ENCODE measurements at regions not wholly inside any gene's neighbourhood (a gene's known extent, or its start where the extent isn't known, plus 50 kb on each side); places are given as distances from the start of the nearest gene placed in this dataset.

DNA sequence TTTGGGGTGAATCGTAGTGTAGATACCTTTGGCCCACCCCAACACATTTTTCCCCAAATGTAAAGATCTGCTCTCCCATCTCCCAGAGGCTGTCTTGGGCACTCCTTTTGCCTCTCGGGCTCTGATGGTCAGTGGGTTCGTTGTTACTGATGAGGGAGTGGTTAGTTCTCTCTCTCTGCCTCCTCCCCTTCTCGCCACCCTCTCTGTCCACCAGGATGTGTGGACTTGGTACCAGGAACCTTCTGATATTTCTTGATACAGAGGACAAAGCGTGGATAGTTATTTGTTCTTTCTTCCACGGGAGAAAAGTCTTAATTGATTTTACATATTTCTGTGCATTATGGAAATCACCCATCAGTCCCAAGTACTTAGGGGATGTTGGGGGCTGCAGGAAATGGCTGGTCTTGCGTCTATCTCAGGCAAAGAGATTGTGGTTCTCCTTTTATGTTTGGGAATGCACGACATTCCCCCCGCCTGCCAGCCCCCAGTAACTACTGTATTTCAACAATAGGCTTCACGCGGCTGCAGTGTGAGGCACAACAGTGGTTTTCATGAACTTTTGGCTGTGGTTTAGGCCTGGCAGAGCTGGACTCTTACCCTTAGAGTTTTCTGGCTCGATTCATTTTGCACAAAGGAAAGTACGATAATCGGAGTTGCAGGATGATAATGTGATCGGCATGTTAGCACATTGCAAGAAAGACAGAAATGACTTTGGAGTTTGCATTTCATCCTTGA is 79.0 kb upstream of the ZNF536 start:
- no peak for DNase-seq (ENCODE audit: low read depth in 2 of 3, low spot score in 1 of 3)

DNA sequence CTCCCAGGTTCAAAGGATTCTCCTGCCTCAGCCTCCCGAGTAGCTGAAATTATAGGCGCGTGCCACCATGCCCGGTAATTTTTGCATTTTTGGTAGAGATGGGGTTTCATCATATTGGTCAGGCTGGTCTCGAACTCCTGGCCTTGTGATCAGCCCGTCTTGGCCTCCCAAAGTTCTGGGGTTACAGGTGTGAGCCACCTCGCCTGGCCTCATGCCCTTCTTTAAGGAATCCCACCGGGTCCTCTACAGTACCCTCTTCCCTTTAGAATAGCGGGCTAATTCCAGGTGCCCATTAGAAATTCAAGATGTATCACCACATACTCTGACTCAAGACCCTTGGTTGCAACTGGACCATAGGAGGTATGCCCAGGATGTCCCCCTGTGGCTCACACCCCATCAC is 74.2 kb upstream of the ZNF536 start:
- DNase-seq (ENCODE audit: low read depth in 2 of 3, low spot score in 1 of 3) = no peak

DNA sequence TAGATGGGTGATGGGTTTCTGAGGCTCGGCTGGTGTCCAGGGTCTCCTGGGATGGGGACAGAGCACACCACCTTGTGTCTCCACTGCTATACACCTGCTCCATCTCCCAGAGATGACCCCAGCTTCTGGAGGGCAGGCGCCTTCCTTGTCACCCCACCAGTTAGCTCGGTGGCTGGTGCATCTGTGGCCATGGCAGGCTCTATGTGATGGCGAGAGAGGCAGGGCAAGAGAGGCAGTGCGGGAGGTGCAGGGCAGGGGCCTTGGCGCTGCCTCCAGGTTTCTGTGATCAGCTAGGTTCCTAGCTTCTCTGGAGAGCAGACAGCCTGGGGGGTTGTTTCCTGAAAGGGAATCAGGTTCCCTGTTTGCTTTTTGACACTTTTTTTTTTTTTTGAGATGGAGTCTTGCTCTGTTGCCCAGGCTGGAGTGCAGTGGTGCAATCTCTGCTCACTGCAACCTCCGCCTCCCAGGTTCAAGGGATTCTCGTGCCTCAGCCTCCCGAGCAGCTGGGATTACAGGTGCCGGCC is 69.0 kb upstream of the ZNF536 start:
- DNase-seq (ENCODE audit: low read depth in 2 of 3, low spot score in 1 of 3) = no peak

DNA sequence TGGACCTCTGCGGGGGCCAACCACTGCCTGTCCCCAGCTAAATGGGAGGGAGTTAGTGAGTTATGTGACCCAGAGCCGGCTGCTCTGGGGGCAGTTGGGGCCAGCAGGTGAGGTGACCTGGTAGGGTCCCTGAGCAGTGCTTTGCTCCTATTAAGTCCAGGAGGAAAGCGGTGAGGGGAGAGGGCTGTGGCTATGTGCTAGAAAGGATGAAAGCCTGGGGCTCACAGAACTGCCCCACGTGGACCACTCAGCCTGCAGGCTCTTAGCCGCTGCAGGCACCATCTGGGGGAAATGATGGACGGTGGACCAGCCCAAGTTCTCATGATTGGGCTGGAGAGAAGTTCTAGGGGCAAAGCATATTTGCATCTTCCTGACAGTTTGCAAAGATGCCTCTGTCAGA is 67.6 kb upstream of the ZNF536 start:
- DNase-seq (ENCODE audit: low read depth in 2 of 3, low spot score in 1 of 3) = no peak

DNA sequence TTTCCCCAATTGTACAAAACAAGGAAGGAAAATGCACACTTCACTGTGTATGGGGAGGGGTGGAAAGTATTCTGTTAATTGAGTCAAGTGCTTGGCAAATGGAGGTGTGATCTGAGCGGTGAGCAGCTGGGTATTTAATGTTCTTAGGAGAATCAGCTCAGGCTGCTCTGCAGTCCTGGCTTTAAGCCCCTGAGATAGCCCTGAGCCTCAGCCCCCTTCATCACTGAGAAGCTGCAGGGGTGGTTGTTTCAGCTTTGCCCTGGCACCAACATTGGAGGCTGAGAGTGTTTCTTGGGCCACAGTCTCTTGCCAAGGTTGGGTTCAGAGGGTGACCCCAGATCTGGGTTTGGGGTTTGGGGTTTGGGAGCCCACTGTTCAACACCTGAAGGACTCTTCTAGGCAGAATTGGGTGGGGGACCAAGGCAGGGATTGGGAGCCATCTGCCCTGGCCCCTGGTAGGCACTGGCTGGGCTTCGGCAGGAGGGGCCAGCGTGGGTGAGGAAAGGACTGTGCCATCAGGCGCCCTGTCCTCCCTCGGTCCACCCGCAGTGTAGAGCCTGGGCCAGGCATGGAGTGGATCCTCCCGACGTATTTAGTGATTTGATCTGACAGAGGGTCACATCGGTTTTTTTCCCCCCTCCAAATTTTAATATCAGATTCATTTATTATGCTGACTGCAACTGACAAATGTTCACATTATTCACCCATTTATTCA is 66.7 kb upstream of the ZNF536 start:
- DNase-seq (ENCODE audit: low read depth in 2 of 3, low spot score in 1 of 3) = no peak

DNA sequence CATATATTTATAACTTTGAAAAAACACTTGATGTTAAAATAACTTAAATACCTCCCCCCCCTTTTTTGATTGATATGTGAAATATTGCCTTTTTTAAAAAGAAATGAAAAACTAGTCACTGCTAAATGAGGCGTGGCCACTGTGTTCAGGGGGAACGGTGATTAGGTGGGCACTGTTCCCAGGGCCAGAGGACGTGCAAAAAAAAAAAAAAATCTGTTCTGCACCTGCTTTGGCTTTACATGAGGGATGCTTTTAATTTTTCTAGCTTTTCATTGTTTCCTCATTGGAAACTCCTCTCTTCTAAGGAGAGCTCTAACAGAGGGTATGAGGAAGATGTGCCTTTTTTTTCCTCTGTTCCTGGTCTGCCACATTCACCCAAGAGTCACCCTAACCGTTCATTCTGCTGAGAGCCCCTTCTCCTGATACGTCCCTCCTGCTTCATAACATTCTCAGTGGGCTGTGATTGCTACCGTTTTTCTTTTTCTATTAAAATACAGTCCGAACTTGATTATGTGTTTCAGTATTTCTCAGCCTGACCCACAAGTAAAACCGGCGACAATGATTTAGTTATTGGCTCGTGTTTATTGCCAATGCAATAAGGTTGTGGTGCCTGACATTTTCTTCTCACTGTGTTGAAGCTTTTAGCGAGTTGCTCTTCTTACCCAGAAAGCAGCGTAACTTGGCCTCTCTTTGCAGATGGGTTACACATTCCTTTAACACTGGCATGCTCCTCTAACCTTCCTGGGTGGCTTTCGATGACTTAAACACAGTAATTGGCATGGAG is 64.8 kb upstream of the ZNF536 start:
- DNase-seq (ENCODE audit: low read depth in 2 of 3, low spot score in 1 of 3) = no peak

DNA sequence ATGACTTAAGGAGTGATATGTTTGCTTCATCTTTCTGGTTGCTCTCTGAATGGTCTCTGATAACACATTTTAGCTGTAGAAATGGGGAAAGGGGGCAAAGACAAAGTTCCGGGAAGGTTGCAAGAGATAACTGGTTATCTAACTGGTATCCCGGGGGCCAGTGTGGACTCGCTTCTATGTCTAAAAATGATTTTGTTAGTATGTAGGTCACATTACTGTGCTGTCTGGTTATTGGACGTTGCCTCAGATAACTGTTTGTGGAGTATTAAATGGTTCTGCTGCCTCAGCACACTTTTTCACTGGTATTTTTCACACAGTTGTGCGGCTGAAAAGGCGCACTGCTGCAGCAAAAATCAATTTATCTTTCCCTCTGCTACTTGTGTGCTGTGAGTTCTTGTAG is 63.0 kb upstream of the ZNF536 start:
- no peak for DNase-seq (ENCODE audit: low read depth in 2 of 3, low spot score in 1 of 3)

DNA sequence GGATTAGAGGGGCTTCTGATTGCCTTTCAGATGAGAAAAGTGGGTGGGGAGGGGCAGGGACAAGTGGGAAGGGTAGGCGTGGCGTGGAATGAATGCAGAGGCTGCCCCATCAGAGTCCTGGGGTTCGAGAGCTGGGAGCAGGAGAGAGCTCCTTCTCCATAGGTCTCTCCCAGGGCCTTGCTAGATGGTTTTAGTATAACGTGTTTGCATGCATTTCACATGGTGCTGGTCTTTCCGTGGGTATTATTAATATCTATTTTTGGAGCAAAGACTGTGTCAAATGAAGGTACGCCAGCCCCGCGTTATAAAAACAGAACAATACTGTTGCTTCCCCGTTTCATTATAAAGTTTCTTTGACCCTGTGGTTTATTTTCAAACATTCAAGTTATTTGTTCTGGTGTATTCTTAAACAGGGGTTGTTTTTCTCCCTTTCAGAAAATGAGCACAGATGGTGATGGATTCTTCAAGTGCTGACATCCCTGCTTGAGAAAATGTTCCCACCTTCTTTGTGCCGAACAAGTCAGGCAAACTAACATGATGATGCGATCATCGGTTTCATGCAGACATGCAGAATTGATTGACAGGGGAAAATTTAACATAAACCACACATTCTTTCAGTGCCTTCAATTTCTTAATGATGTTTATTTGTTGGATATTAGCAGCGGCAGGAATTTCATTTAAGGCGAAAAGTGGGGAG is 62.1 kb upstream of the ZNF536 start:
- DNase-seq (ENCODE audit: low read depth in 2 of 3, low spot score in 1 of 3) = no peak

DNA sequence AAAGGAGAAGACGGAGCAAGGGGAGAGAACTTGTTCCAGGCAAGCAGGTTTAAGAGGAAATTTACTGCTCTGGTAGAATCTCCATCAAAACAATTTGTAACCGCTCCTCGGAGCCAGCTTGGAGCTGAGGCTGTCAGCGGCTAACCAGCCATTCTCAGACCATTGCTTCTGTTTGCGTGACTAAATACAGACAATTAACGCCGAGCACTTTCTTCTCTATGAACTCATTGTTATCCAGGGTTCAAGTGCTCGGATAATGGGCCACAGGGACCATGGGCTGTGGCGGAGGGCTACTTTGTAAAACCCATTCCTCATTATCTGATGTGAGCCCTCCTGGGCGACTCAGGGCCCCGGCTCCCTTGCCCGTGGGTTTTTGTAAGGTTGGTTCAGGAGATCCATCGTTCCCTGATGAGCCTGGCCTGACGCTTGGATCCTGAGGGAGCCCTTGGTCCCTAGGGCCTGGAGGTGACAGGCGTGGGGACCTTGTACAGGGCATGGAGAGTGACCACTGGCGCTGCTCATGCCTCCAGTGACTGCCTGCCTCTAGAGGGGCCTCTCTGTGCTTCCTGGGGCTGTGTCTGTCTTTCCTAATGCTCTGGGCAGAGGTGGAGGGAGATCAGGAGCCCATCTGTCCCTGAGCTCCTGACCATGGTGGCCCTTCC is 61.5 kb upstream of the ZNF536 start:
- no peak for DNase-seq (ENCODE audit: low read depth in 2 of 3, low spot score in 1 of 3)

DNA sequence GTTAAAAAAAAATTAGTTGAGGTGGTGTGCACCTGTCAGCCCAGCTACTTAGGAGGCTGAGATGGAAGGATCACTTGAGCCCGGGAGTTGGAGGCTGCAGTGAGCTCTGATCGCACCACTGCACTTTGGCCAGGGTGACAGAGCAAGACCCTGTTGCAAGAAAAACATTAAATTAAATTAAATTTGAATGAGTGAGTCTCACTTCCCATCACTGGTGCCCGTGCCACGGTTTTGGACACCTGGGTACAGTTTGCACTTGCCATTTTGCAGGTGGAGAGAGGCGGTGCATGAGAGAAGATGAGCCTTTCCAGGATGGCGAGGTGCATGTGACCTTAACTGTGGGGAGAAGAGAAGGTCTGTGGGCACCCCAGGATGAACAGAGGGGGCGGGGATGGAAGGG is 60.3 kb upstream of the ZNF536 start:
- DNase-seq (ENCODE audit: low read depth in 2 of 3, low spot score in 1 of 3) = no peak

DNA sequence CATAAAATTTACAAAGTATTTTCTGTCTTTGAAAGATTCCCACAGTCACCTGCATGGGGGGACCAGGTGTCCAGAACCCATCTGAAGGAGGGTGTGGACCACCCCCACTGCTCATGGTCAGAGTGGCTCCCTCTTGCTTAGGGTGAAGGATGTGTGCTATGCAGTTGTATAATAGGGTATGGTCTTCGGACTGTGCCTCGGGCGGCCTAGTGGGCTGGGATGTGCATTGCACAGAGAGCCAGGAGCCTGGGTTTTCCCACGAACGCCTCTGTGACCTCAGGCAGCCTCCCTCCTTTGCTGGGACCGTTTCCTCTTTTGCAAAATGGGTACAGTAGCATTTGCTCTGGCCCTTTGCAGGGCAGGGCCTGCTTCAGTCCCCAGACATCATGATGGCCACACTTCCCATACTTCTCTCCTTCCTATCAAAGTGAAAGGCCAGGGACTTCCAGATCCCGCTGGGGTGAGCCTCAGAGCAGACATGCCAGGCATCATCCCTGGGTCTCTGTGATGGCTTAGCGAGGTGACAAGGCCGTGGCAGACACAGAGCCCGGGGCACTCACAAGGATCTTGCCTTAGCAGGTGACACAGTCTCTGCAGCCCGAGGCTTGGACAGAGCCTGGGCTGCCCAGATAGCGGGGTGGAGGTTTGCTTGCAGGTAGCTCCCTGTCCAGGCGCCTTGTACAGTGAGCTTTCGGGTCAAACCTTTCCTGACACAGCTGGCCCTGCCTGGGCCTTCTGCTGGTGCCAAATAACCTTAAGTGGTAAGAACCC is 59.4 kb upstream of the ZNF536 start:
- DNase-seq (ENCODE audit: low read depth in 2 of 3, low spot score in 1 of 3) = no peak

DNA sequence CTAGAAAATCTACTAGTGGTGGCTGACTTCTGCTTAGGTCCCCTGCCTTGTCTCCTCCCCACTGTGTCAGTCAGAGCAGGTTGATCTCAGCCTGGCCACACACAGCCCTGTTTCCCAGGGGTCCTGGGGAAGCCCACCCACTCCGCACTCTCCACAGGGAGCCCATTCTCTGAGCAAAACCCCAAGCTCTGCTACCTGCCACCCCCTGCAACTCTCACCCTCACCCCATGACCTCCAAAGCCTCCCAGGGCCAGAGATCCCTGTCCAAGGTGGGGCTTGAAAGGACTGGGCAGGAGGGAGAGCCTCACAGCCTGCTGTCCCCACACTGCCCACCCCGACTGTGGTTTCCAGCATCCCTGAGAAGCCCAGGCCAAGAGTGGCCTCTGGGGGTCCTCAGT is 58.8 kb upstream of the ZNF536 start:
- no peak for DNase-seq (ENCODE audit: low read depth in 2 of 3, low spot score in 1 of 3)

DNA sequence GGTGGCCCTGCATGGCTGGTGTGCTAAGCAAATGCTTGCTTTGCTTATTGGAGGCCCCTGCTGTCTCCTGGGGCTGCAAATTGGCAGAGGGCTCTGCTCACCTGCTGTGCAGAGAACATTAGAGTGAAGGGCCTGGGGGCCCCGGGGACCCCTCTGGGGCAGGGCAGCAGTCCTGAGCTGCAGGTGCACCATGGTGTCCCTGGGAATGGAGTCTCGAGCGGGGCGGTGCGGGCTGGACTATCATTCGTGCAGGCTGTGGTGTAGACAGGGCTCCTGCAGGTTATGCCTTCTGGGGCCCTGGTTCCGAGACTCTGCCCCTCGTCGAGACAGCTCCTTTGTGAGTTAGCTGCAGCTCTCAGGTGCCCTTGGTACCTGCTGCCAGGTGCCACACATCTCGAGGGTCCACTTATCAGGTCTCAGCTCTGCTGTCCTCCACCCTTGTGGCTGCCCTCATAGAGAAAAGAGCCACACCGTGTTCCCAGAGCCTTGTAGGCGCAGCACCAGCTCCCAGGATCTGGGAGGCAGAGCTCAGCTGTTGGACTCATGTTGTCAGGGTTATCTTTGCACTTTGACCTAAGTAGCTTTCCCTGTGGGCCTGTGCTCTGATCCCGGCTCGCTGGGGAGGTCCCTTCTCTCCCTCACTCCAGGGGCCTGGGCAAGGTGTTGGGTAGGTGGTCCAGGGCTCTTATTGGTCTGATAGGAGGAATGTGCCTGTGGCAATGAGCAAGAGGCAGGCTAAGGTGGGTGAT is 58.0 kb upstream of the ZNF536 start:
- no peak for DNase-seq (ENCODE audit: low read depth in 2 of 3, low spot score in 1 of 3)

DNA sequence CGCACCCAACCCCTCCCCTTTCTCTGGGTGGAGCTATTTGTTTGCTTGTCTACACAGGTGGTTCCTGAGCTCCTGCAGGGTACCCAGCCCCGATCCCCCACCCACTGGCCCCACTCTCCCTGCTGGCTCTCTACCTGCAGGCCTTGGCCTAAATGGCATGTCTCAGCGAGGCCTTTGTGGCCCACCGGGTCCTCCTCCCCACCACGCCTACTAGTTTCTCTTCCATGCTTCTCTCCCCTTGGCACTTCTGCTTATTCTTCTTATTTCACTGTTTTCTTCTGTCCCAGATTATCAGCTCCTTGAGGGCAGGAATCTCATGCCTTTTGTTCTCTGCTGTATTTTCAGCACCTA is 57.4 kb upstream of the ZNF536 start:
- no peak for DNase-seq (ENCODE audit: low read depth in 2 of 3, low spot score in 1 of 3)

DNA sequence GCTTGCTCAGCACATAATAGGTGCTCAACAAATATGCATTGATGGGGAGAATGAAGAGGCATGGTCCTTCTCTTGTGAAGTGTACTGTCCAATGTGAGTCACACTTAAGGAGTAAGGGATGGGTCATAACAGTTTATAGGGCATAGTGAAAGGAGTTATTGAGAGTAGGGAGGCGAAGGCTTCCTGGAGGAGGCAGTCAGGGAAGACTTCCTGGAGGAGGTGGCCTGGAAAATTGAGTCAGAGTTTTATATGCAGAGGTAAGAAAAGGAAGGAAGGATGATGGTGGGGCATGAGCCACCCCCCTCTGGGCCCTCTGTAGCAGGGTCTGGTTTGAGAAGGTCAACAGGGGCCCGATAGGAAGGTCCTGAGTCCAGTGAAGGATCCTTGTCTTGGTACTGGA is 57.0 kb upstream of the ZNF536 start:
- DNase-seq (ENCODE audit: low read depth in 2 of 3, low spot score in 1 of 3) = no peak

DNA sequence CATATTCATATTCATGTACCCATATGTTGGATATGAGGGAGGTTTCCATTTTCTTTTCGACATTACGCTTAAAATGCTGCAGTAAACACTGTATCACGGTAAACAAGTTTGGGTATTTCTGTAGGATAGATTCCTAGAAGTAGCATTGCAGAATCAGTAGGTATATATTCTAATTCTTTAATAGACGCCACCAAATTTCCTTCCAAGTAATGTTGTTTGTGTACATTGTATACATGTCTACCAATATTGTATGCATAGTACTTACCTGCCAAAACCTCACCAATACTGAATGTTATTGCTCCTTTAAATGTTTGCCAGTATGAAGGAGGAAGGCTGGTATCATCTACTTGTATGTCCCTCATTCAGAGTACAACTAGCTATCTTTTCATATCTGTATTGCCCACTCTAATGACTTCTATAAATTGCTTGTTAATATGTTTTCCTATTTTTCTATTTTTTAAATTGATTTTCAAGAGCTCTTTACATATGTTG is 56.1 kb upstream of the ZNF536 start:
- DNase-seq (ENCODE audit: low read depth in 2 of 3, low spot score in 1 of 3) = no peak

DNA sequence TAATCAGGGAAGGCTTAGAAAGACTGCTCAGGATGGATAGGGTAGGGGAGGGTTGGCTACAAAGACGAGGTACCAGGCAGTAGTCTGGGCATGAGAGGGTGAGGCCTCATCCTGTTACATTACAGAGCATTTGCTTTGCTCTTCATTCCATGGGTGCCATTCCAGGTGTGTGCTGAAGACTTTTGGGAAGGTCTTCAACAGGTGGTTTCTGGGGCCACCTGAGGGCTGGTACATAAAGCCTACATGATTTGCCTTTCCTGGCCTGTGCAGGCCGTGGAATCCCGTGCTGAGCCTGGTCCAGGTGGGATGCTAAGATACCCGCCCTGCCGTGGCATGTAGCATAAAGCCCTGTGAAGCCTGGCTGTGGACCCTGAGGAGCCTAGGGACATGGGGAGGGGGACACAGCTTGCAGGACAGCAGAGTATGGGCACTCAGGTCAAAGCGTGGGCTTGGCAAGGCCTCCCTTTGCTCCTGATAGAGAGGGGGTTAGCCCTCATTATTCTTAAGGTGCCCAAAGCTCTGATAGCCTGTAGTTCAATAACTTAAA is 55.6 kb upstream of the ZNF536 start:
- DNase-seq (ENCODE audit: low read depth in 2 of 3, low spot score in 1 of 3) = no peak

DNA sequence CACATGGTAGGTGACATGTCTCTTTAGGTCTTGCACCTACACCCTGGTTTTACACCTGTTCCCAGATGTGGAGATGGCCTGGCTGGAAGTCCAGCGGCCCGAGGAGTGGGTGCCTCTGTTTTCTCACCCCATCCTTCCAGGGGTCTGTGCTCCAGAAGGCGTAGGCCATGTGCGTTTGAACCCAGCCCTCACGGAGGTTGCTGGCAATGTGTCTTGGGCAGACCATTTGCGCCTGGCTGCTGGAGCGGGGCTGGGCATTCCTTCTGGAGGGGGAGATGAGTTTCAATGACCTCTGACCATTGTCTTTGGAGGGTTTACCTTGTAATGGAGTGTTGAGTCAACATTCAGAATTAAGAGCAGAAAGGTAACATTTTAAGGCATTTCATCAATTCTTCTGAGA is 54.8 kb upstream of the ZNF536 start:
- DNase-seq (ENCODE audit: low read depth in 2 of 3, low spot score in 1 of 3) = no peak

DNA sequence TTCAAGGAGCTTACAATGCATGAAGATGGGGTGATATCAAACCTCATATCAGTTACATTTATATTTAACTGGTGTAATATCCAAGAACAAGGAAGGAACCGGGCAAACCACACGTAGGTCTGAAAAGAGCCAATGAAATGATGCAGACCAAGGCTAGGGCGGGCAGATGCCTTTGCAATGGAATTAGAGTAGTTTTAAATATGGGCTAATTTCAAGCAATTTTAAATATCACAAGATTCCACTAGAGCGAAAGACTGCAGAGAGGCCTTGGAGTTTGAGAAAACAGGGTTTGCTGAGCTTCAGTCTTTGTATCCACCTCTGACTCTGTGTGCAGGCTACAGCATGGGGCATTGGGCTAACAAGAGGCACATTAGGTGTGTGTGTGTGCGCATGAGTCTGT is 53.9 kb upstream of the ZNF536 start:
- no peak for DNase-seq (ENCODE audit: low read depth in 2 of 3, low spot score in 1 of 3)

All from stimulated activated CD4-positive, alpha-beta T cell treated with anti-CD3 and anti-CD28 coated beads, Interleukin-12 subunit alpha, Interleukin-12 subunit beta, amount 100 ng/mL, for 48 hours (primary cell).